Astrocyte of the hippocampus (primary cell): ENCODE measurements at regions not wholly inside any gene's neighbourhood (a gene's known extent, or its start where the extent isn't known, plus 50 kb on each side); places are given as distances from the start of the nearest gene placed in this dataset.

ENCODE experiments used
- DNase-seq: peaks from one replicate; pipeline ENCODE4 v3.0.0; 2011; ENCODE audit warnings: low read depth, low spot score

GRCh38 chr1:244196571-244197285, 145.6 kb downstream of the ZBTB18 start:
- no peak for DNase-seq

- DNase-seq = no peak
Measured at GRCh38 chr1:244197851-244198375, 146.8 kb downstream of the ZBTB18 start.

GRCh38 chr1:244199902-244200301, 148.8 kb downstream of the ZBTB18 start:
- no peak for DNase-seq

- no peak for DNase-seq
Measured at GRCh38 chr1:244200596-244200995, 149.5 kb downstream of the ZBTB18 start.

GRCh38 chr1:244201750-244202149, 150.7 kb downstream of the ZBTB18 start:
- DNase-seq = no peak

- no peak for DNase-seq
Measured at GRCh38 chr1:244204004-244204403, 152.9 kb downstream of the ZBTB18 start.

- DNase-seq = no peak
Measured at GRCh38 chr1:244205171-244205570, 154.1 kb downstream of the ZBTB18 start.

- DNase-seq = no peak
Measured at GRCh38 chr1:244205906-244206305, 154.8 kb downstream of the ZBTB18 start.

- DNase-seq = peak; percentile 61
Measured at GRCh38 chr1:244207042-244207934, 156.2 kb downstream of the ZBTB18 start.

- DNase-seq = peak; percentile 17
Measured at GRCh38 chr1:244207935-244208244, 156.8 kb downstream of the ZBTB18 start.

GRCh38 chr1:244209955-244210354, 158.9 kb downstream of the ZBTB18 start:
- peak; percentile 14 for DNase-seq

- DNase-seq = no peak
Measured at GRCh38 chr1:244210884-244211558, 159.9 kb downstream of the ZBTB18 start.

GRCh38 chr1:244211559-244211944, 160.5 kb downstream of the ZBTB18 start:
- peak; percentile 55 for DNase-seq

GRCh38 chr1:244212219-244212618, 161.1 kb downstream of the ZBTB18 start:
- no peak for DNase-seq

- DNase-seq = peak; percentile 39
Measured at GRCh38 chr1:244212797-244213475, 161.9 kb downstream of the ZBTB18 start.

- DNase-seq = peak; percentile 99
Measured at GRCh38 chr1:244214009-244214967, 163.2 kb downstream of the ZBTB18 start.

- DNase-seq = no peak
Measured at GRCh38 chr1:244216836-244217235, 165.8 kb downstream of the ZBTB18 start.

GRCh38 chr1:244217711-244218110, 166.6 kb downstream of the ZBTB18 start:
- DNase-seq = no peak

- DNase-seq = no peak
Measured at GRCh38 chr1:244218220-244218619, 167.1 kb downstream of the ZBTB18 start.

- DNase-seq = no peak
Measured at GRCh38 chr1:244219149-244219548, 168.1 kb downstream of the ZBTB18 start.
